ENCODE measurements at regions not wholly inside any gene's neighbourhood (a gene's known extent, or its start where the extent isn't known, plus 50 kb on each side); places are given as distances from the start of the nearest gene placed in this dataset.
"Not testable (repeated sequence)": the region's sequence is repeated elsewhere in the genome, so short reads cannot be mapped to it uniquely, and the experiment has no call there.

GRCh38 chr2:47651296-47651695, 80.5 kb upstream of the KCNK12 start:
- no peak for DNase-seq

- no peak for DNase-seq
These were observed 79.3 kb upstream of the KCNK12 start for GRCh38 chr2:47650001-47650535.

DNA sequence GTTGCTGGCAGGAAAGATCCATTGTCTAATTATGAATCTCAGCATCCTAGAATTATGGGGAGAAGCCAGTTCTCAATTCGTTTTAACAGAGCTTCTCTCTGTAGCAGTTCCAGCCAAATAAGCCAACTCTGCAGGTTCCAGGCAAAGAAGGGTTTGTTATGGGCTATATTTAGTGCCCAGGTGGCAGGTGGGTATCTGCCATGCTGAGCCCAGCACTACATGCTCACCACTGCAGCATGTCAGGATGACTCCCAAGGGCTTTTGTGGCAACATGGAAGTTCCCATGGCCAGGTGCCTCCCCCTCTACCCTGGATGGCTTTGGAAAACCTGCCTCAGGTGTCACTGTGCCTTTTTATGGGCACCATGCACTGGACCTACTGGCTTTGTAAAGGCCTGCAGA, 74.5 kb upstream of the KCNK12 start:
- no peak for DNase-seq

- no peak for DNase-seq
These were observed 73.6 kb upstream of the KCNK12 start for GRCh38 chr2:47644351-47644750.

DNA sequence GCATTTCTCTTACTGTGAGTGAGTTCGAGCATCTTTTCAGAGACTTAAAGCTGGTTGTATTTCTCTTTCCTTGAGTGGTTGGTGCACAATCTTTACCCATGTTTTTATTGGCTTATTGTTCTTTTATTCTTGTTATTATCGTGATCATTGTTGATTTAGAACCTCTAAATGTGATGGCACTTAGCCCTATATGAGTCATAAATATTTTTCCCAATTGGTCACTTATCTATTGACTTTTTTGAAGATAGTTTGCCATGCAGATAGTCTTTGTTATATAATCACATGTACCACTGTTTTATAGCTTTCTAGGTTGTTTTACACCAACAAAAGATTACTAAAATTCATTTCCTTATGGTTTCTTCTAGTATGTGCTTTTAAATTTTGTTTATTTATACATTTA, 70.6 kb upstream of the KCNK12 start:
- no peak for DNase-seq

- no peak for DNase-seq
These were observed 69.6 kb upstream of the KCNK12 start for GRCh38 chr2:47640356-47640755.

GRCh38 chr2:47639467-47639866, 68.7 kb upstream of the KCNK12 start:
- no peak for DNase-seq

- no peak for DNase-seq
These were observed 67.6 kb upstream of the KCNK12 start for GRCh38 chr2:47638430-47638829.

GRCh38 chr2:47636596-47637264, 65.9 kb upstream of the KCNK12 start:
- no peak for DNase-seq

- no peak for DNase-seq
These were observed 65.4 kb upstream of the KCNK12 start for GRCh38 chr2:47636176-47636575.

- no peak for DNase-seq
These were observed 62.0 kb upstream of the KCNK12 start for GRCh38 chr2:47632754-47633153.

DNA sequence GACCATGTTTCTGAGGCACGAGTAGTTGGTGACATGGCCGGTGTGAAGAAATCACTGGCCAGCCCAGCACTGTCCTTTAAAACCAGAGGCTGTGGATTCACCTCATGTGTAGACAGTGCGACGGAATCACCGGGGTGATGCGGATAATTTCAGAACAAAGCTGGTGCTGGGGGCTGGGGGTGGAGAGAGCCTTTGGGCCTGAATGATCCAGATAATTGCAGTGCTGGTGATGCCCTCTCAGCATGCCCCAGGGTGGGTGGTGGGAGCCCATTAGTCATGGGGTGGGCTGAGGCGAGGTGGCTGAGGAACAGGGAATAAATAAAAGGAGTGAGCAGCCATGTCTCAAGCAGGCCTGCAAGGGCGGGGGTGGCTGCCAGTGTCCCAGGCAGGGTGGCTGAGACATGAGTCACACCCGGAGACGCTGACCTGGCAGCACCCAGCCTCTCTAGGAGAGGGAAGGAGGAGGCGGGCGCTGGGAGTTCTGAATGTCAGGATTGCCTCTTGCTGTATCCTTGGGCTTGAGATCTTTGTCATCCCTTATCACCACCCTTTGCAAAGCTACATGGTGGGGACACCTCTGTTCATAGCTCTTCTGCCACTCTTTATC, 61.1 kb upstream of the KCNK12 start:
- DNase-seq = peak; percentile 62

- DNase-seq = no peak
These were observed 60.5 kb upstream of the KCNK12 start for GRCh38 chr2:47631306-47631705.

DNA sequence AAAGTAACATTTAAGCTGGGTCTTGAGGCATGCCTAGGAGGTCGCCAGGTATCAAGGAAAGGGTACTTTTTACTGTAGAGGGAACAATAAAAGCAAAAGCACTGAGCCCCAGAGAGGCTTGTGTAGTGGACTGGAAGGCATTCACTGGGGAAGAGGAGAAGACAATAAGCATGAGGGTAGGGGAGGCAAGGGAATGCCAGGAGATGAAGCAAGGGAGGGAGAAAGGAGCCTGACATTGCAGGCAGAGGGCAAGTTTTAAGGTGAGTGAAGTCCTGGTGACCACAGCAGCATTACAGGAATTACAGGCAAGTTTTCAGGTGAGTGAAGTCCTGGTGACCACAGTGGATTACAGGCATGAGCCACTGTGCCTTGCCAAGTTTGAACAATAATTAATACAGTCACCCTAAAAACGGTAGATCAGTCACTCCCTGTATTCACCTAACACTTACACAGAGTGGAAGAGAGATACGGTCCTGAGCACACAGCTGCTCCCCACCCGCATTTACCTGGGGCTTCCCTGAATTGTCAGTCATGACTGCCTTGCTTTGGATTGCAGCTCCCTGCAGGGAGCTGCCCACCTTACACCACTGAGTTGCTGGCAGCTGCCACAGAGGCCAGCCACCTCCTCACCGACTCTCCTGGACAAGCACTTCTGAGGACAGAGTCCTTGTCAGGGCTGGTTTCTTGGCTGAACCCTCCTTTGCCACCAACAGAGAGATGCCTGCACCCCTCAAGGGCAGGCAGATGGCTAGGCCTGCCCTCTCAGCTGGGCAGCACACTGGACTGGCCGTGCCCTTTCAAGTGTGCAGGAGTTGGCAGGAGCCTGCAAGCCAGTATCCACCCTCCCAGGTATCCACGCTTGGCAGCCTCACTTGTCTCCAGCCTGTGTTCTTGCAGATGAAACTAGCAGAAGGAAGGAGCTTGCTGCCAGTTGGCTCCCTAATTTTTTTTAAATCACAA, 59.0 kb upstream of the KCNK12 start:
- DNase-seq = no peak

DNA sequence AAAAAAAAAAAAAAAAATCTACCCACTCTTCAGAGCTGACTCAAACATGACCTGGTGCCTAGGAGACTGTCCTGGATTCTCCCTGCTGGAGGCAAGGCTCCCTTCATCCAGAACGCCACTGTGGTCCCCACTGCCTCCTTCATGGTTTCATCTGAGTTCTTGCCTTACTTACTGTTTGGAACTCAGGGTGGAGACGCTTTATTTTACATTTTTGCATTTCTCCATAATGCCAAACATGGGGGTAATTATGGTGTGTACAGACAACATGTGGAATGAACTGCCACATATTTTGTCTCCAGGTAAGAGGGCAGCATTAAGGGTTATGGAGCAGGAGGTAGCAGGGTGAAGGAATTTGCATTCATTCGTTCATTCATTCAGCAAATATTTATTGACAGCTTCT, 58.1 kb upstream of the KCNK12 start:
- no peak for DNase-seq

DNA sequence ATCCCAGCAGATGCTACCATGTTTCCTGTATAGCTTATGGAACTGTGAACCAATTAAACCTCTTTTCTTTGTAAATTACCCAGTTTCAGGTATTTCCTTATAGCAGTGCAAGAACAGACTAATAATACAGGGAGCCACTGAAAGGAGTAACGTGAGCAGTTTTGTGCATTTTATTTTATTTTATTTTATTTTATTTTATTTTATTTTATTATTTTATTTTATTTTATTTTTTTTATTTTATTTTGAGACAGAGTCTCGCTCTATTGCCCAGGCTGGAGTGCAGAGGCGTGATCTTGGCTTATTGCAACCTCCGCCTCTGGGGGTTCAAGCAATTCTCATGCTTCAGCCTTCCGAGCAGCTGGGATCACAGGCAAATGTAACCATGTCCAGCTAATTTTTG, 55.9 kb upstream of the KCNK12 start:
- no peak for DNase-seq

GRCh38 chr2:47623140-47623539, 52.4 kb upstream of the KCNK12 start:
- not testable (repeated sequence) for DNase-seq

- DNase-seq = no peak
These were observed 50.1 kb upstream of the KCNK12 start for GRCh38 chr2:47620770-47621437.

All from HCEC 1CT (cell line).